B cell (primary cell): ENCODE measurements at regions not wholly inside any gene's neighbourhood (a gene's known extent, or its start where the extent isn't known, plus 50 kb on each side); places are given as distances from the start of the nearest gene placed in this dataset.

Source experiments
- ATAC-seq: fragments of 200-7000 bp; cut with Tn5 transposase; one replicate; pipeline ENCODE4 v1.10.0; 2021; ENCODE audit warnings: low read depth, mild to moderate bottlenecking, moderate number of reproducible peaks, moderate library complexity
- CTCF ChIA-PET: fragments of 350-600 bp; sonication (Branson Sonifier 250); formaldehyde crosslinking; loops from one replicate; lab custom pipeline; 2021; ENCODE audit warnings: antibody characterized with exemption, inconsistent platforms; lab: Charles Lee
- POLR2A ChIA-PET: fragments of 350-600 bp; sonication (Branson Sonifier 250); formaldehyde crosslinking; loops from one replicate; lab custom pipeline; 2021; ENCODE audit warnings: antibody characterized with exemption; lab: Charles Lee
- DNase-seq: peaks from one replicate; pipeline ENCODE4 v3.0.0; 2013
- H2AFZ ChIP-seq: 2 replicates; pipeline ENCODE4 v1.6.1; 2012; ENCODE audit warnings: mild to moderate bottlenecking, low read depth, low read length; ENCODE audit not compliant: insufficient read depth, poor library complexity, severe bottlenecking
- H3K27ac ChIP-seq, 2 donors: 1 replicate in 1 of 2; 2 replicates in 1 of 2; pipeline ENCODE4 v1.5.1; 2012 to 2013; ENCODE audit warnings: low read length in 2 of 2, mild to moderate bottlenecking in 2 of 2, moderate library complexity in 1 of 2
- H3K27me3 ChIP-seq, 4 experiments: fragments of 200-600 bp in 1 of 4; sonication (generic) in 1 of 4; replicated peaks in 1 of 4; 1 replicate in 2 of 4; 2 replicates in 2 of 4; pipeline versions ENCODE4 v1.6.1 to v1.7.0; 2013 to 2016; ENCODE audit warnings: low read length in 3 of 4, mild to moderate bottlenecking in 2 of 4, mixed read lengths in 1 of 4, moderate library complexity in 1 of 4; ENCODE audit not compliant: insufficient read depth in 4 of 4, control insufficient read depth in 3 of 4; ENCODE audit errors: control extremely low read depth in 1 of 4
- H3K36me3 ChIP-seq, 2 experiments: replicated peaks in 1 of 2; 1 replicate in 1 of 2; 2 replicates in 1 of 2; pipeline versions ENCODE4 v1.6.1 to v1.7.1; 2013; ENCODE audit warnings: low read length in 1 of 2; ENCODE audit not compliant: insufficient read depth in 2 of 2, control insufficient read depth in 1 of 2; ENCODE audit errors: control extremely low read depth in 1 of 2, extremely low read depth in 1 of 2
- H3K4me1 ChIP-seq, 2 donors: fragments of 200-600 bp in 1 of 2; sonication (generic) in 1 of 2; 1 replicate in 1 of 2; 2 replicates in 1 of 2; pipeline versions ENCODE4 v1.5.1 to v1.6.1; 2013 to 2017; ENCODE audit warnings: low read length in 2 of 2; ENCODE audit not compliant: control insufficient read depth in 2 of 2, insufficient read depth in 2 of 2
- H3K4me2 ChIP-seq: replicated peaks from 2 replicates; pipeline ENCODE3; 2012; ENCODE audit warnings: mild to moderate bottlenecking, low read depth, low read length; ENCODE audit not compliant: poor library complexity, severe bottlenecking
- H3K4me3 ChIP-seq, 5 experiments: fragments of 200-600 bp in 1 of 5; sonication (generic) in 1 of 5; 1 replicate in 3 of 5; 2 replicates in 2 of 5; pipeline versions ENCODE4 v1.5.1 to v1.7.0; 2011 to 2016; ENCODE audit warnings: low read length in 4 of 5, mild to moderate bottlenecking in 4 of 5, low read depth in 2 of 5, control low read depth in 1 of 5, moderate library complexity in 1 of 5; ENCODE audit not compliant: insufficient read depth in 1 of 5; ENCODE audit errors: control extremely low read depth in 1 of 5, extremely low read depth in 1 of 5
- H3K79me2 ChIP-seq: fragments of 200-600 bp; sonication (generic); one replicate; pipeline ENCODE4 v1.6.0; 2016; ENCODE audit warnings: low read length; ENCODE audit not compliant: control insufficient read depth, insufficient read depth
- H3K9ac ChIP-seq: fragments of 200-600 bp; sonication (generic); 2 replicates; pipeline ENCODE4 v1.6.1; 2017; ENCODE audit warnings: mild to moderate bottlenecking, low read length, moderate library complexity
- H3K9me3 ChIP-seq, 3 donors: one replicate each; pipeline versions ENCODE4 v1.6.1 to v1.7.1; 2013; ENCODE audit warnings: low read length in 2 of 3; ENCODE audit not compliant: control insufficient read depth in 2 of 3, insufficient read depth in 1 of 3; ENCODE audit errors: control extremely low read depth in 1 of 3
- H4K20me1 ChIP-seq: 2 replicates; pipeline ENCODE4 v1.6.0; 2012; ENCODE audit warnings: mild to moderate bottlenecking, low read length; ENCODE audit not compliant: insufficient read depth, control insufficient read depth, poor library complexity, severe bottlenecking
- H3K27ac Mint-ChIP-seq: one replicate; pipeline ENCODE4 v1.8.0; 2021; ENCODE audit warnings: mixed read lengths
- H3K27me3 Mint-ChIP-seq: one replicate; pipeline ENCODE4 v1.8.0; 2021; ENCODE audit warnings: mixed read lengths
- H3K4me1 Mint-ChIP-seq: one replicate; pipeline ENCODE4 v1.8.0; 2021; ENCODE audit warnings: mixed read lengths
- H3K4me3 Mint-ChIP-seq: one replicate; pipeline ENCODE4 v1.8.0; 2021; ENCODE audit warnings: mixed read lengths
- H3K9me3 Mint-ChIP-seq: one replicate; pipeline ENCODE4 v1.8.0; 2022; ENCODE audit warnings: mixed read lengths; ENCODE audit not compliant: insufficient read depth
- CTCF ChIP-seq: fragments of 200-600 bp; IDR thresholded peaks from one replicate; pipeline ENCODE4 v1.8.0; 2022; ENCODE audit warnings: antibody characterized with exemption, mild to moderate bottlenecking
- EZH2 ChIP-seq: IDR thresholded peaks from 2 replicates; pipeline ENCODE4 v1.6.1; 2012; ENCODE audit warnings: borderline replicate concordance, low read depth, mild to moderate bottlenecking, moderate library complexity, low read length; ENCODE audit not compliant: insufficient read depth, poor library complexity, severe bottlenecking
- WGBS: methylation state at CpG from one replicate; pipeline ENCODE4 v1.1.5; 2013; ENCODE audit warnings: missing lambda C conversion rate; ENCODE audit not compliant: insufficient coverage; 5-methylcytosine and 5-hydroxymethylcytosine counted together
- intact Hi-C: fragments of 100-400 bp; cut with micrococcal nuclease; formaldehyde crosslinking; loops from one replicate; pipeline ENCODE4 v1.10.0; 2022

GRCh38 chr9:2987679-2988078 lies 143.8 kb upstream of the PUM3 start:
- ChIA-PET CTCF (no interaction called here), POLR2A (no interaction called here)
- Histone ChIP-seq H3K79me2 (no peaks in the 10 kb centered on the region), H3K27me3 (no peaks in the 10 kb centered on the region), H3K27ac (no peak overlapping the region), H3K9me3 (no peaks in the 10 kb centered on the region), H3K9ac (no peak overlapping the region), H3K4me1 (no peaks in the 10 kb centered on the region), H3K36me3 (no peaks in the 10 kb centered on the region), H3K4me2 (no peak overlapping the region), H4K20me1 (no peaks in the 10 kb centered on the region), H2AFZ (no peak overlapping the region), H3K4me3 (no peak overlapping the region)
- no peak for TF ChIP-seq CTCF
- no peak for TF ChIP-seq EZH2
- DNase-seq (no peak), ATAC-seq (no peak)
- Mint-ChIP-seq H3K27me3 (peaks cover 12% of the 10 kb centered on the region), H3K4me3 (no peak overlapping the region), H3K9me3 (no peaks in the 10 kb centered on the region), H3K4me1 (no peaks in the 10 kb centered on the region), H3K27ac (no peak overlapping the region)
- WGBS: 53% methylated on average over 4 of the region's 7 CpGs
- intact Hi-C loops: no loop called here

- no peak for ATAC-seq
- Mint-ChIP-seq H3K4me3 (no peak overlapping the region), H3K27me3 (peaks cover 12% of the 10 kb centered on the region), H3K9me3 (no peaks in the 10 kb centered on the region), H3K27ac (no peak overlapping the region), H3K4me1 (no peaks in the 10 kb centered on the region)
- DNase-seq: no peak
- Histone ChIP-seq H3K79me2 (no peaks in the 10 kb centered on the region), H3K9me3 (no peaks in the 10 kb centered on the region), H3K4me1 (no peaks in the 10 kb centered on the region), H3K4me3 (no peak overlapping the region), H3K27ac (no peak overlapping the region), H3K9ac (no peak overlapping the region), H3K27me3 (no peaks in the 10 kb centered on the region), H2AFZ (no peak overlapping the region), H3K4me2 (no peak overlapping the region), H4K20me1 (no peaks in the 10 kb centered on the region), H3K36me3 (no peaks in the 10 kb centered on the region)
- TF ChIP-seq CTCF (no peak), EZH2 (no peak)
- WGBS: no CpG with 5 or more reads among the region's 2 CpGs
- intact Hi-C loops: no loop called here
- CTCF ChIA-PET: no interaction called here
- POLR2A ChIA-PET: no interaction called here
Observed at GRCh38 chr9:2985343-2985742, 141.4 kb upstream of the PUM3 start.
